Thyroid gland (tissue), 4 donors: ENCODE measurements at regions not wholly inside any gene's neighbourhood (a gene's known extent, or its start where the extent isn't known, plus 50 kb on each side); places are given as distances from the start of the nearest gene placed in this dataset.
A peak's percentile ranks its signal among the peaks of the same experiment; 100 is the strongest.

Experiments
- DNase-seq, 2 donors: peaks; one replicate each; pipeline ENCODE4 v3.0.0-alpha.2; 2019
- H3K27ac ChIP-seq, 3 donors: fragments of 200-600 bp; sonication (generic); 1 replicate in 2 of 3; 2 replicates in 1 of 3; pipeline ENCODE4 v1.5.1; 2016 to 2019; ENCODE audit warnings: mild to moderate bottlenecking in 1 of 3, moderate library complexity in 1 of 3
- H3K27me3 ChIP-seq: fragments of 200-600 bp; sonication (generic); one replicate; pipeline ENCODE4 v1.5.1; 2019
- H3K36me3 ChIP-seq, 2 donors: fragments of 200-600 bp; sonication (generic); one replicate each; pipeline ENCODE4 v1.5.1; 2016 to 2019
- H3K4me1 ChIP-seq, 2 donors: fragments of 200-600 bp; sonication (generic); one replicate each; pipeline ENCODE4 v1.5.1; 2017 to 2019
- H3K4me3 ChIP-seq, 3 donors: fragments of 200-600 bp; sonication (generic); replicated peaks in 1 of 3; 1 replicate in 2 of 3; 2 replicates in 1 of 3; pipeline ENCODE4 v1.5.1; 2016; ENCODE audit warnings: mild to moderate bottlenecking in 1 of 3
- H3K9me3 ChIP-seq: fragments of 200-600 bp; sonication (generic); one replicate; pipeline ENCODE4 v1.5.1; 2017
- CTCF ChIP-seq, 6 experiments: fragments of 200-600 bp in 3 of 6; fragments of 450-650 bp in 3 of 6; sonication (generic) in 3 of 6; IDR thresholded peaks; one replicate each; pipeline ENCODE4 v1.5.1; 2016 to 2019; ENCODE audit warnings: antibody characterized with exemption in 6 of 6, mild to moderate bottlenecking in 2 of 6, inconsistent platforms in 1 of 6, moderate library complexity in 1 of 6
- POLR2A ChIP-seq, 2 donors: fragments of 450-650 bp; IDR thresholded peaks; one replicate each; pipeline ENCODE4 v1.6.1; 2017; ENCODE audit warnings: antibody characterized with exemption in 2 of 2, mild to moderate bottlenecking in 2 of 2, moderate library complexity in 1 of 2
- whole genome bisulfite sequencing, 2 donors: methylation state at CpG; one replicate each; pipeline ENCODE4 v1.1.5; 2017; 5-methylcytosine and 5-hydroxymethylcytosine counted together
- intact Hi-C: fragments of 100-400 bp; cut with DNase I; formaldehyde crosslinking; loops from one replicate; pipeline ENCODE4 v1.15.1; 2023

DNA sequence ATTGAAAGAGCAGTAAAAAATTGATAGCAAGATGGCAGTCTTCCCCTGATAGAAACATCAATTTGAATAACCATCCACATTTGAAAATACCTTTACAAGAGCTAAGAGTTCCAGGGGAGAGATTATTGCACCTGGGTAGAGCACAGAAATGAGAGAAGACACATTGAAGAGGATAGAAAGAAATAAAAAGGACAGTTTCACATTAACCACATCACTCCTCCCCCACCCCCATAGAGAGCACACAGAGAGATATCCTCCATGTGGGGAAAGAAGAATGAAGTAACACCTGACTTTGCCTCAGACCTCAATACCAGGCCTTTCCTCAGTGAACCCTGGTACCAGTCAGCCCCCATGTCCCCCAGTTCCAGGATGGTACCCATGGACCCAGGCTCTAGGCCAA is 486.7 kb downstream of the FAM181B start:
- Histone ChIP-seq H3K27me3 (no peaks in the 10 kb centered on the region), H3K9me3 (no peaks in the 10 kb centered on the region), H3K4me1 (no peaks in the 10 kb centered on the region), H3K27ac (no peak overlapping the region), H3K36me3 (no peaks in the 10 kb centered on the region), H3K4me3 (no peak overlapping the region)
- no peak for TF ChIP-seq POLR2A (IDR thresholded peaks at IDR 0.05)
- TF ChIP-seq CTCF (IDR thresholded peaks at IDR 0.05), result no peak
- intact Hi-C loops, result no loop called here
- DNase-seq, result no peak

- Histone ChIP-seq H3K9me3 (no peaks in the 10 kb centered on the region), H3K4me1 (no peaks in the 10 kb centered on the region), H3K27me3 (no peaks in the 10 kb centered on the region), H3K36me3 (no peaks in the 10 kb centered on the region), H3K27ac (no peak overlapping the region), H3K4me3 (no peak overlapping the region)
- intact Hi-C loops, result no loop called here
- TF ChIP-seq CTCF (IDR thresholded peaks at IDR 0.05) (no peak), POLR2A (IDR thresholded peaks at IDR 0.05) (no peak)
- WGBS, 2 donors, result 92 to 100% methylated on average over 4 to 5 of the region's 5 CpGs
- no peak for DNase-seq
Measured at GRCh38 chr11:82239498-82239897, 494.2 kb downstream of the FAM181B start.

DNA sequence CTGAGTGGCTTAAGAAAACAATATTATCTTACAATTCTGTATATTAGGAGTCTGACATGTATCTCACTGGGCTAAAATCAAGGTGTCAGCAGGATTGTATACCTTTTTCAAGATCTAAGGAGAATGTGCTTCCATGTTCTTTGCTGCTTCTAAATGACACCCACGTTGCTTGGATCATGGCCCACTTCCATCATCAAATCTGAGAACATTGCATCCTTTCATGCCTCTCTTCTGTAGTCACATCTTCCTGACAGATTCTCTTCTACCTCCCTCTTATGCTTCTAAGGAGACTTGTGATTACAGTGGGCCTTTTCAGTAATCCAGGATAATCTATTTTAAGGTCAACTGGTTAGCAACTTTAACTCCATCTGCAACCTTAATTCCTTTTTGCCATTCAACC is 499.4 kb downstream of the FAM181B start:
- 50 to 68% methylated on average over 1 of the region's 1 CpG for WGBS, 2 donors
- H3K27ac ChIP-seq, result no peak overlapping the region
- TF ChIP-seq POLR2A (IDR thresholded peaks at IDR 0.05), result no peak
- no peak for TF ChIP-seq CTCF (IDR thresholded peaks at IDR 0.05)
- H3K36me3 ChIP-seq, result no peaks in the 10 kb centered on the region
- H3K4me1 ChIP-seq, result no peaks in the 10 kb centered on the region
- DNase-seq, result no peak
- H3K9me3 ChIP-seq, result no peaks in the 10 kb centered on the region
- no peaks in the 10 kb centered on the region for H3K27me3 ChIP-seq
- intact Hi-C loops, result no loop called here
- no peak overlapping the region for H3K4me3 ChIP-seq

- WGBS, 2 donors, result 90 to 93% methylated on average over 1 of the region's 1 CpG
- intact Hi-C loops, result no loop called here
- Histone ChIP-seq H3K36me3 (no peaks in the 10 kb centered on the region), H3K27me3 (no peaks in the 10 kb centered on the region), H3K27ac (no peak overlapping the region), H3K9me3 (no peaks in the 10 kb centered on the region), H3K4me3 (no peak overlapping the region), H3K4me1 (no peaks in the 10 kb centered on the region)
- no peak for DNase-seq
- TF ChIP-seq POLR2A (IDR thresholded peaks at IDR 0.05), result no peak
- no peak for TF ChIP-seq CTCF (IDR thresholded peaks at IDR 0.05)
Measured at GRCh38 chr11:82233201-82233600, 500.5 kb downstream of the FAM181B start.

DNA sequence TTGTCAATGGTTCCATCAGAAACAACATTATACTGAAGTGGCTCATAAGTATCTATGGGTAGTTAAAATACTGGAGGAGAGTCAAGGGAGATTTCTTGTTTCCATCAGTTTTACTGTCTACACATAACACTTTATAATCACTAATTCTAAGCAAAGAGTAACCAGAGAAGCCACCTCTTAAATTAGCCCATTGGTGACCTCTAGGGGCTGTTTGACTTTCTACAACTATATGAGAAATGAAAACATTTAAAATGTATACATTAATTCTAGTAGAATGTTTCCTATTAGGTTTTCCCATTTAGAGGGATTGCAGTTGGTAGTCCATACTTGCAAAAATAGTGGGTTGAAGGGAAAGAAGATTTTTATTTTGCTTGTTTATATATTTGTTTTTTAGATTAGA is 504.3 kb downstream of the FAM181B start:
- TF ChIP-seq CTCF (IDR thresholded peaks at IDR 0.05), result peak in 1 of 6 experiments; percentile 10
- TF ChIP-seq POLR2A (IDR thresholded peaks at IDR 0.05), result no peak
- no peaks in the 10 kb centered on the region for H3K36me3 ChIP-seq
- no peak overlapping the region for H3K4me3 ChIP-seq
- H3K4me1 ChIP-seq, result no peaks in the 10 kb centered on the region
- no peaks in the 10 kb centered on the region for H3K27me3 ChIP-seq
- intact Hi-C loops, result no loop called here
- DNase-seq, result no peak
- H3K9me3 ChIP-seq, result no peaks in the 10 kb centered on the region
- no peak overlapping the region for H3K27ac ChIP-seq
